GM12878 (cell line): ENCODE measurements at regions not wholly inside any gene's neighbourhood (a gene's known extent, or its start where the extent isn't known, plus 50 kb on each side); places are given as distances from the start of the nearest gene placed in this dataset.

ENCODE experiments used
- ATAC-seq: fragments of 200-7000 bp; cut with Tn5 transposase; 3 replicates; pipeline ENCODE4 v1.9.1; 2020; ENCODE audit warnings: mild to moderate bottlenecking, moderate library complexity
- BruUV-seq: library from RNA; stranded (reverse); fragments of 400-500 nt; replicated peaks from 2 replicates; lab custom pipeline; 2021; lab: Mats Ljungman, UMichigan
- CTCF ChIA-PET: fragments of 300-600 bp; sonication (Branson Sonifier 250); formaldehyde crosslinking; extraction: SDS; loops from one replicate; lab custom pipeline; 2021; ENCODE audit warnings: inconsistent platforms; lab: Yijun Ruan, JAX
- POLR2A ChIA-PET: fragments of 350-600 bp; formaldehyde crosslinking; extraction: SDS; loops from one replicate; lab custom pipeline; 2021; ENCODE audit warnings: inconsistent platforms; lab: Charles Lee
- RAD21 ChIA-PET: fragments of 300-600 bp; sonication (Branson Sonifier 250); formaldehyde crosslinking; loops from one replicate; lab custom pipeline; 2023; ENCODE audit warnings: antibody characterized with exemption; ENCODE audit not compliant: unreplicated experiment; lab: Charles Lee
- SMC1A ChIA-PET: fragments of 300-600 bp; sonication (Branson Sonifier 250); formaldehyde crosslinking; loops from one replicate; lab custom pipeline; 2023; ENCODE audit not compliant: unreplicated experiment, uncharacterized antibody; lab: Charles Lee
- DNase-seq: peaks from one replicate; pipeline ENCODE4 v3.0.0-alpha.2; 2011; ENCODE audit warnings: low read depth, low spot score
- FAIRE-seq: peaks from 3 replicates; lab custom pipeline; 2011; peaks lifted over from hg19 to GRCh38; lab: Jason Lieb, UNC
- H2AFZ ChIP-seq: 2 replicates; pipeline ENCODE4 v1.6.0; 2011; ENCODE audit warnings: low read depth, low read length, control low read depth; ENCODE audit not compliant: control insufficient read depth
- H3K27ac ChIP-seq: 2 replicates; pipeline ENCODE4 v1.5.1; 2011; ENCODE audit warnings: control low read depth; ENCODE audit not compliant: control insufficient read depth, insufficient read depth
- H3K27me3 ChIP-seq, 2 experiments: replicated peaks in 1 of 2; 2 replicates each; pipeline versions ENCODE4 v1.6.0 to v1.6.1; 2011; ENCODE audit warnings: low read length in 1 of 2; ENCODE audit not compliant: control insufficient read depth in 2 of 2, insufficient read depth in 2 of 2
- H3K36me3 ChIP-seq, 2 experiments: 2 replicates each; pipeline ENCODE4 v1.5.1; 2011; ENCODE audit warnings: low read length in 1 of 2; ENCODE audit not compliant: control insufficient read depth in 2 of 2, insufficient read depth in 2 of 2
- H3K4me1 ChIP-seq: 2 replicates; pipeline ENCODE4 v1.6.1; 2011; ENCODE audit warnings: mild to moderate bottlenecking, low read length, moderate library complexity, mixed read lengths; ENCODE audit not compliant: control insufficient read depth, insufficient read depth
- H3K4me2 ChIP-seq: 2 replicates; pipeline ENCODE4 v1.6.0; 2011; ENCODE audit warnings: control low read depth; ENCODE audit not compliant: control insufficient read depth, insufficient read depth
- H3K4me3 ChIP-seq: fragments of 200-600 bp; sonication (generic); 2 replicates; pipeline ENCODE4 v1.5.1; 2016
- H3K79me2 ChIP-seq: 2 replicates; pipeline ENCODE4 v1.6.0; 2011; ENCODE audit warnings: low read length; ENCODE audit not compliant: control insufficient read depth, insufficient read depth
- H3K9ac ChIP-seq: 2 replicates; pipeline ENCODE4 v1.8.0; 2011; ENCODE audit warnings: low read length, control low read depth, mixed read lengths; ENCODE audit not compliant: control insufficient read depth, insufficient read depth
- H3K9me3 ChIP-seq: replicated peaks from 3 replicates; pipeline ENCODE4 v1.5.1; 2011; ENCODE audit warnings: mild to moderate bottlenecking, low read length; ENCODE audit not compliant: control insufficient read depth, insufficient read depth
- H4K20me1 ChIP-seq: 2 replicates; pipeline ENCODE4 v1.6.0; 2011; ENCODE audit not compliant: control insufficient read depth, insufficient read depth
- ATF3 ChIP-seq: IDR thresholded peaks from 2 replicates; pipeline ENCODE4 v1.6.1; 2011; ENCODE audit warnings: low read depth, mild to moderate bottlenecking, low read length, moderate library complexity, borderline replicate concordance; ENCODE audit errors: extremely low read depth
- BHLHE40 ChIP-seq, 2 experiments: fragments of 450-650 bp in 1 of 2; IDR thresholded peaks; 2 replicates each; pipeline ENCODE4 v1.6.1; 2011 to 2017; ENCODE audit warnings: low read depth in 2 of 2, borderline replicate concordance in 1 of 2, improper control_type of control experiment in 1 of 2, low read length in 1 of 2, mild to moderate bottlenecking in 1 of 2
- CEBPB ChIP-seq, 2 experiments: fragments of 150-350 bp in 1 of 2; IDR thresholded peaks; 2 replicates each; pipeline ENCODE4 v1.6.1; 2012 to 2014; ENCODE audit warnings: low read depth in 2 of 2, low read length in 2 of 2, borderline replicate concordance in 1 of 2, inconsistent platforms in 1 of 2
- EZH2 ChIP-seq: IDR thresholded peaks from 2 replicates; pipeline ENCODE4 v1.6.1; 2012; ENCODE audit warnings: low read depth, mild to moderate bottlenecking, control low read depth, inconsistent platforms, low read length, borderline replicate concordance; ENCODE audit not compliant: control insufficient read depth
- GABPA ChIP-seq: IDR thresholded peaks from 2 replicates; pipeline ENCODE4 v1.6.1; 2014; ENCODE audit warnings: antibody characterized with exemption, low read depth, mild to moderate bottlenecking, inconsistent platforms
- HDGF ChIP-seq: fragments of 450-650 bp; IDR thresholded peaks from 2 replicates; pipeline ENCODE4 v1.6.1; 2016; ENCODE audit warnings: antibody characterized with exemption
- REST ChIP-seq: IDR thresholded peaks from 2 replicates; pipeline ENCODE4 v1.6.1; 2012; ENCODE audit warnings: mild to moderate bottlenecking, low read depth, low read length
- SIX5 ChIP-seq: IDR thresholded peaks from 2 replicates; pipeline ENCODE4 v1.6.1; 2011; ENCODE audit warnings: mild to moderate bottlenecking, low read depth, low read length, moderate library complexity; ENCODE audit not compliant: severe bottlenecking
- SMAD5 ChIP-seq: IDR thresholded peaks from 2 replicates; pipeline ENCODE4 v1.6.1; 2016; ENCODE audit warnings: antibody characterized with exemption, low read depth
- SMARCA5 ChIP-seq: fragments of 450-650 bp; IDR thresholded peaks from 2 replicates; pipeline ENCODE4 v1.6.1; 2017; ENCODE audit warnings: mild to moderate bottlenecking
- TCF12 ChIP-seq: IDR thresholded peaks from 2 replicates; pipeline ENCODE4 v1.6.1; 2011; ENCODE audit warnings: low read depth, mild to moderate bottlenecking, low read length
- TCF7 ChIP-seq: IDR thresholded peaks from 2 replicates; pipeline ENCODE4 v1.6.1; 2014; ENCODE audit warnings: antibody characterized with exemption, borderline replicate concordance
- YBX1 ChIP-seq: fragments of 450-650 bp; IDR thresholded peaks from 2 replicates; pipeline ENCODE4 v1.6.1; 2016; ENCODE audit warnings: antibody characterized with exemption
- YY1 ChIP-seq: IDR thresholded peaks from 2 replicates; pipeline ENCODE4 v1.6.1; 2011; ENCODE audit warnings: low read depth, mild to moderate bottlenecking, low read length
- ZBTB11 ChIP-seq: fragments of 450-650 bp; formaldehyde crosslinking; IDR thresholded peaks from 2 replicates; pipeline ENCODE4 v1.5.0; 2022; ENCODE audit warnings: mild to moderate bottlenecking, missing genetic modification characterization
- WGBS: methylation state at CpG from one replicate; pipeline ENCODE4 v1.1.6; 2016; ENCODE audit warnings: low lambda C conversion rate; ENCODE audit not compliant: insufficient replicate concordance, insufficient coverage; ENCODE audit errors: missing lambda C conversion rate; 5-methylcytosine and 5-hydroxymethylcytosine counted together
- in situ Hi-C: fragments of 300-500 bp; cut with MboI; formaldehyde crosslinking; loops from 9 replicates; pipeline ENCODE4 v1.14.3; 2018; ENCODE audit warnings: mixed read lengths
- intact Hi-C: fragments of 100-400 bp; cut with micrococcal nuclease; formaldehyde crosslinking; loops from one replicate; pipeline ENCODE4 v1.14.2; 2022; ENCODE audit not compliant: unreplicated experiment

- TF ChIP-seq SMARCA5 (no peak), SIX5 (no peak), TCF7 (no peak)
These were observed 122.3 kb downstream of the ENGASE start (continued) for GRCh38 chr17:79196913-79197312.

- ATAC-seq, result no peak
- POLR2A ChIA-PET, result interaction anchor here (0.7 kb wide), 1 partner anchor 9 kb away, joined by 3 read pairs; no protein-coding TSS in a partner anchor
- SMC1A ChIA-PET, result no interaction called here
- in situ Hi-C loops, result no loop called here
- H3K9me3 ChIP-seq, result no peaks in the 10 kb centered on the region
- RAD21 ChIA-PET, result interaction anchor here (2.0 kb wide), 1 partner anchor 199 kb away, joined by 5 read pairs; no protein-coding TSS in a partner anchor
- 17% methylated on average over 22 of the region's 22 CpGs for WGBS
- no peak overlapping the region for H3K9ac ChIP-seq
- H4K20me1 ChIP-seq, result no peaks in the 10 kb centered on the region
- no peak overlapping the region for H3K27ac ChIP-seq
- no TSS peak for BruUV-seq
- intact Hi-C loops, result no loop called here
- no peaks in the 10 kb centered on the region for H3K4me1 ChIP-seq
- H2AFZ ChIP-seq, result no peak overlapping the region
- no peak for DNase-seq
- no peak for FAIRE-seq
- H3K36me3 ChIP-seq, result no peaks in the 10 kb centered on the region
- no peak overlapping the region for H3K4me3 ChIP-seq
- no peak overlapping the region for H3K4me2 ChIP-seq
- CTCF ChIA-PET, result interaction anchor here (0.7 to 1.2 kb wide), 3 partner anchors 199 to 836 kb away, joined by 3 to 4 read pairs (median 3); no protein-coding TSS in a partner anchor
- H3K79me2 ChIP-seq, result no peaks in the 10 kb centered on the region
- peaks cover 4 to 6% of the 10 kb centered on the region in 2 experiments; a peak in 3 of 4 replicates for H3K27me3 ChIP-seq
- TF ChIP-seq CEBPB (IDR thresholded peaks at IDR 0.05; ENCODE audit: borderline replicate concordance in 1 of 2, low read depth in 2 of 2, low read length in 2 of 2) (no peak), ATF3 (no peak), EZH2 (no peak), YY1 (no peak), GABPA (no peak), SMAD5 (no peak), HDGF (no peak), REST (peak; percentile 93), TCF12 (no peak), BHLHE40 (IDR thresholded peaks at IDR 0.05; ENCODE audit: borderline replicate concordance in 1 of 2, low read depth in 2 of 2, low read length in 1 of 2) (peak in 1 of 2 experiments; percentile 46; a peak in 1 of 4 replicates), YBX1 (no peak), ZBTB11 (CRISPR knock-in tag) (no peak)
These were observed 118.1 kb downstream of the ENGASE start for GRCh38 chr17:79192503-79193351.
